GM19395 (cell line): ENCODE measurements at regions not wholly inside any gene's neighbourhood (a gene's known extent, or its start where the extent isn't known, plus 50 kb on each side); places are given as distances from the start of the nearest gene placed in this dataset.

Experiments
- ATAC-seq: cut with Tn5 transposase; IDR thresholded peaks from one replicate; pipeline ENCODE4 v1.9.1; 2021; ENCODE audit warnings: mild to moderate bottlenecking, moderate library complexity; ENCODE audit not compliant: unreplicated experiment

DNA sequence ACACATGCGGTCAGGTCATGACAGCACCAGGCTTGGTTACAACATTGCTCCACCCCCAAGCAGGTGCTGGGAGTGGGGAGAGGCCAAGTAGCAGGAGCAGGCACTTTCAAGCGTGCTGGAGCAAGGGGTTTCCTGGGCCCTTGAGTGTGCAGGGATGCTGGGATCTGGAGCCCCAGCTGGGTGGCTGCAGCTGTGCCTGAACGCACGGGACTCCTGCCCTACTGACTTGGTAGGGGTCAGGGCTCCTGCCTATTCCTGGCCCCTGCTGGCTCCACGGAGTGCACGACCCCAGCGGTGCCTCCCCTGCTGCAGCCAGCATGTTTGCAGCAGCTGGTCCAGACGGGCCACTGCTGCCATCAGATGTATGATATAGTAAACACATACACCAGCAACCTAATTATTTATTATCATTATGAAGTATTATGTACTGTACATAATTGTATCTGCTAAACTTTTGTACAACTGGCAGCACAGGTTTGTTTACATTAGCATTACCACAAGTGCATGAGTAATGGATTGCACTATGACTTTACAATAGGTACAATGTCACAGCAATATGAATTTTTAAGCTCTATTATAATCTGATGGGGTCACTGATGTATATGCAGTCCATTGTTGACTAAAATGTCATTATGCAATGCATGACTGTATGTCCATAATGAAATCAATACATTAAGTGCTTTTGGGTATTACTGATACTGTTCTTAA, 620.6 kb downstream of the RAPGEF2 start:
- no peak for ATAC-seq

DNA sequence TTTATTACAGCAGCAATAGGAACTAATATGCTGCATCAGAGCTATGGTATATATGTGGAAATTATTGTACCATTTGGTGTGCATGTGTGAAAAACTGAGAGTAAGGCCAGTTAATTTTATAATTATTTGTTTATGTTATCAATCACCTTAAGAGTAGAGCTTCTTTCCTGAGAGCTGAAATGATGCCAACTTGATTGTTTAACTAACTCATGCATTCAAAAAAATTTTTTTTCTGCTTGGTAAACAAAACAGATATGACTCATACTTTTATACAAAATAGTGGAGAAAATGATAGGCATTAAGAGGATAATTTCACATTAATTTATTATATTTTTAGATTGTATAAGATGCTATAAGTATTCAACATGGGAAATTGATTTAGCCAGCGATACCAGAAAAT, 622.7 kb downstream of the RAPGEF2 start:
- no peak for ATAC-seq

DNA sequence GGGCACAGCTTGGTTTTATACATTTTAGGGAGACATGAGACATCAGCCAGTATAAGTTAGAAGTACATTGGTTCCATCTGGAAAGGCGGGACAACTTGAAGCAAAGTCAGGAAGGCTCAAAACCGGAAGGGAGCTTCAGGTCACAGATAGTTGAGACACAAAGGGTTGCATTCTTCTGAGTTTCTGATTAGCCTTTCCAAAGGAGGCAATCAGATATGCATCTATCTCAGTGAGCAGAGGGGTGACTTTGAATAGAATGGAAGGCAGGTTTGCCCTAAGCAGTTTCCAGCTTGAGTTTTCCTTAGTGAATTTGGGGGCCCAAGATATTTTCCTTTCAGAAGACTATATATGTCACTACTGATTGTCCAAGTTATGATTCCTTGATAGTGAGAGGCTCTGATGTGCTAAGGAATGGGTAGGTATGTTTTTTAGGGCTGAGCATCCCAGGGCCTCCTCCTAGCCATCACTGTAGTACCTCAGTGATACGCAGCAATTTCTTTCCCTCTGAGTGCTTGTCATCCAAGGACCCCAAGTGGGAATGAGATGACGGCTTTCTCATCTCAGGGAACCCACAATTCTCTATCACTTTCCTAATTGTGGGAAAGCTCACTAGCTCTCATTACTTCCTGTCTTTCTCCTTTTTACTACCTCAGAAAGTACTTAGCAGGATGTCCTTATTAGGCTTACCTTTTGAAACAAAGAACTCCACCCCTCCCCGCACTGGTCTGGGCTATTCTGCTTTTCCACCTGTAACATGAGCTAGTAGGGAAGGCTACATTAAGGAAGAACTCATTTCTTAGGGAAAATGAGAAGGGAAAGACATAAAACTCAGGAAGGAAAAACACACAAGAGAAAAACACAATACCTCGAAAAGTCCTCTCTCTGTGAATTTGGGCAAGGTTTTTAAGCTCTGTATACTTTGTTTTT, 632.7 kb downstream of the RAPGEF2 start:
- ATAC-seq: no peak

GRCh38 chr4:159736411-159736810, 633.5 kb downstream of the RAPGEF2 start:
- no peak for ATAC-seq

DNA sequence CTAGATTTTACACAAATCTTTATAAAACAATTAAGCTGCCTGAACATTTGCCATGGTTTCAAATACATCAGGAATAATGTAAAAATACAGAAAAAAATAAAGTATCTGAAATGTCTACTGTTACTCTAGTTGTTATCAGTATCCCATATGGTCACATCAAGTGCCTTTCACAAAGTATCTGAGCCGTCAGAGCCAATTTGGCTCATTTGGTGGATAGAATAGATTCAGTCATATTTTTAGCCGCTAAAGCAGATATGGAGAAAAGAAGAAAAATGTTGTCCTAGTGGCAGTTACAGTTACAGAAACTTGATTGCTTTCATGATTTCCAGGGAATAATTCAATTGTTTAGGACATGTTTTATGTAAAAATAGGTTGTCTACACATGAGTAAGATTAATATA, 641.1 kb downstream of the RAPGEF2 start:
- no peak for ATAC-seq

DNA sequence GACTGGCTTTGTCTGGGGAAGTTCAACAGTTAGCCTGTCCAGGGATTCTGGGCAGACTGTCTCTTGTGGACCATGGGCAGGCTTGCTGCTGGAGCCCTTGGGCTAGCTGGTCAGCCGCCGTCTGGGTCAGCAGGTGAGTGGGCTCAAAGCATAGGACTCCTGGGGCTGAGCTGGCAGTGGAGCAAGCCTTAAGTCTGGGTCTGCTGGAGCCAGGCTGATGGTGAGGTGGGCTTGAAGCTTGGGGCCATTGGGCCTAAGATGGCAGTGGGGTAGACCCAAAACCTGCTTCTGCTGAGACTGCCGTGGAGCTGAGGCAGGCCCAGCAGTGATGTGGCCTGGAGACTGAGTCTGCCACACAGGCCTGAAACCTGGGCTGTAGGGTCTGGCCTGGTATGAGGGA, 645.1 kb downstream of the RAPGEF2 start:
- no peak for ATAC-seq

GRCh38 chr4:159748834-159749444, 646.1 kb downstream of the RAPGEF2 start:
- no peak for ATAC-seq

- no peak for ATAC-seq
Measured at GRCh38 chr4:159757499-159757898, 654.6 kb downstream of the RAPGEF2 start.

DNA sequence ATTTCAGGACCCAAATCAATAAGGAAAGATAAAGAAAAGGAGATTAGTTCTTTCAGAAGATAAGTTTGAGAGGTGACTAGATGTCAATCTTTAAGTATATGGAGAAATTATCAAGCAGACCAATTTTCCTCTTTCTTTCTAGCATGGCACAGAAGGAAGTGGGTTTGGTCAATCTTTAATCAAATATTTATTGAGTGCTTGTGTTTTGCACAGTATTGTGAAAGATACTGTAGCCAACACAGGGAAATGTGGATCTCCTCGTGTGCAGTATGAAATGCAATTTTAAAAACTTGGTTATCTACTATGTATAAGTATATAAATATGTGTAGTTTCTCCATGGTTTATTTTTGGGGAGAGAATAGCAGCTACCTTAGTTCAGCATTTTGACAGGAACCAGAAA, 655.2 kb downstream of the RAPGEF2 start:
- no peak for ATAC-seq

GRCh38 chr4:159762672-159763071, 659.8 kb downstream of the RAPGEF2 start:
- ATAC-seq: no peak

GRCh38 chr4:159764343-159764952, 661.6 kb downstream of the RAPGEF2 start:
- peak; percentile 86 for ATAC-seq

- no peak for ATAC-seq
Measured at GRCh38 chr4:159765382-159765781, 662.5 kb downstream of the RAPGEF2 start.

DNA sequence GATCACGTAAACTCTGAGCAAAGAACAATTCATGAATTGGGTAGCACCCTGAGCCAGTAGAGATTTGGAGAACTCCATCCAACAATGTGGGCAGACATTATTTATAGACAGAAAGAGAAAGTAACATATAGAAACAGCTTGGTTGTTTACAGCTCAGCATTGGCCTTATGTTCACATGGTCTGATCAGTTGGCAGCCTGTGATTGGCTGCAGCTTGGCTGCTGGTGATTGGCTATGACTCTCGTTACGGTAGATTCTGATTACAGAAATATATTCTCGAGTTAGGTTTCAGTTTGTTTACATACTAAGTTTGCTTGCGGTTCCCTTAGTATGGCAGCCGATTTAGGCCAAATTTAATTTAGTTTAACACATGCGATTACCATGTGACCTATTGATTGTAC, 663.4 kb downstream of the RAPGEF2 start:
- no peak for ATAC-seq

DNA sequence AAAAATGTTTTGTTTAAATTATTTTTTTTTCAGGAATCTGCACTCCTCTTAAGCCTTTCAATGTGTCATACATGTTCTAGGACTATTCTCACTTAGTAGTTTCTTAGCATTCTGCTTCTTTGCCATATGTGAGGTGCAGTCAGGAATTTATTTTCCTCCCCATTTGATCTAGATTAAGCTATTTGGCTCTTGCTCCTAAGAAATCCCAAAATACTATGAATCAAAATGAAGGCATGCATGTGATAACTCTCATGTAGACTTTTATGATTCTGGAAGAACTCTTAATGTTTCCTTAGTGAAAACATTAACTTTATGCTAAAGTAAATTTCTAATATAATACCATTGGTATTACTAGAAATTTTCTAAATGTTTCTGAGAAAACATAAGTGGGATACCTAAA, 664.5 kb downstream of the RAPGEF2 start:
- ATAC-seq: no peak

- no peak for ATAC-seq
Measured at GRCh38 chr4:159768016-159768415, 665.1 kb downstream of the RAPGEF2 start.

GRCh38 chr4:159770401-159770800, 667.5 kb downstream of the RAPGEF2 start:
- ATAC-seq: no peak

DNA sequence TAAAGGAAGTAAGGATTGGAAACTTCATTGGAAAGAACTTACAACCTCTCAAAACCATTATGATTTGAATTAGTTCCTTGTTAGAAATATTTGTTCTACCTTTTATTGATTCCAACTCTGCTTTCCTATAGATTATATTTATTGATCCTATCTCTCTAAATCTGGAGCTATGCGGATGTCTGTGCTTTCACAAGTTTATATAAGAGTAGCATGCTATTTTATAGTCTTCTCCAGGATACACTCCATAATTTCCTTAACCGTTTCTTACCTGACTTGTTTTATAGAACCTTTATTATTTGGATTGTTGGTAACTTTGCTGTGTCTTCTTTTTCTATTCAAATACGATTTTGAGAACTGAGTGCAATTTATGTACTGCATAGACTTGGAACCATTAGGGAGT, 668.1 kb downstream of the RAPGEF2 start:
- ATAC-seq: no peak

GRCh38 chr4:159776961-159777360, 674.1 kb downstream of the RAPGEF2 start:
- ATAC-seq: no peak

DNA sequence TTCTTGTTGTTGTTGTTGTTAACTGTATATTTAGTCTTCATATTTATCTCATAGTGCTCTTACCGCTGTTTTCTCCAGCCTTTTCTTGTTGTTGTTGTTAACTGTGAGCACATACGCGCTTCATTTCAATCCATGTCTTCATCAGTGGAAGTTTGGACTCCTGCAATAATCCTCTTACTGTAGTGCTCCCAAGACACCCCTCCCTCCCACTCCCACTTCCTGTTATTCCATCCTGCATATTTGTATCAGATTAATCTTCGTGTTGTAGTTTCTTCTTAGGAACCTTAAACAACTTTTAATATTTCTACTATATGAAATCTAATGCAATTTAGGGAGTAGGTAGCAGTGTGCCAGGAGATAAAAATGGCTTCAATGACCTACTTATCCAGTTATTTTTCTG, 674.8 kb downstream of the RAPGEF2 start:
- no peak for ATAC-seq

DNA sequence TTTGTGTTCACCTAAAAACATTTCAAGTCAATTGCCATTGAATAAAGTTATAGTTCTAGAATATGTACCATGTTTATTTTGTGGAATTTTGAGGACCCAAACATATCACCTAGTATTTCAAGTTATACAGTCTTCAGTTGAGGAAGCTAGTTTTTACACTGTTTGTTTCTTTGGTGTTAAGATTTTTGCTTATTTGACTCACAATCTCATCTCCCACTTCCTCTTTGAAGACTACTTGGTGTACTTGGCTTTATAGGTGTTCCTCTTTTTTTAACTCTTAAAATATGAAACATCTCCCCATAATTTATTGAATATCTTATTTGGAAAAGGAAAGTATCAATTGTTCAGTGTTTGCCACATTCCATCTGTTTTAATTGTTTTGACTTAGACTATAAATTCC, 675.4 kb downstream of the RAPGEF2 start:
- no peak for ATAC-seq

DNA sequence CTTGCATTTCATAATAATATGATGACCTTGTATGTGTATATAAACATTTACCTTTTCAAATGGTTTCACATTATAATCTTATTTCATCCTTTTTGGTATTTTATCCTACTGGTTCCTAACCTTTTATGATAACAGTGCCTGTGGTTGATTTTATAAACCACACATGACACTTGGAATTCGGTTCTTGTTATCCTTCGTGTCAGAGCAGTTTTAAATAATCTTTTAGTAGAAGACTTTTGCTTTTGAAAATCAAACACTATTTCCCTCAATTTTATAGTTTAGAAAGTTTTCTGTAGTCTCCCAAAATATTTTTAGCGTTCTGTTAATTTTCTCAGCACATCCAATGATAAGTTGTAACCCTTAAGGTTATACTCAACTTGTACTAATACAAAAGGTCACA, 676.8 kb downstream of the RAPGEF2 start:
- no peak for ATAC-seq
